Dendritic cell treated with granulocyte-macrophage colony-stimulating factor and Interleukin-4, amounts not matched to agents 40 ng/mL and 50 ng/mL, for 4 days (primary cell): ENCODE measurements at regions not wholly inside any gene's neighbourhood (a gene's known extent, or its start where the extent isn't known, plus 50 kb on each side); places are given as distances from the start of the nearest gene placed in this dataset.
A peak's percentile ranks its signal among the peaks of the same experiment; 100 is the strongest.
"Not testable (repeated sequence)": the region's sequence is repeated elsewhere in the genome, so short reads cannot be mapped to it uniquely, and the experiment has no call there.

ENCODE experiments used
- H3K27ac Mint-ChIP-seq: one replicate; pipeline ENCODE4 v1.8.0; 2022; ENCODE audit warnings: mild to moderate bottlenecking, mixed read lengths
- H3K27me3 Mint-ChIP-seq: one replicate; pipeline ENCODE4 v1.8.0; 2022; ENCODE audit warnings: mild to moderate bottlenecking, mixed read lengths
- H3K36me3 Mint-ChIP-seq: one replicate; pipeline ENCODE4 v1.8.0; 2022; ENCODE audit warnings: low read depth, mixed read lengths
- H3K4me1 Mint-ChIP-seq: one replicate; pipeline ENCODE4 v1.8.0; 2022; ENCODE audit warnings: low read depth, mixed read lengths
- H3K4me3 Mint-ChIP-seq: one replicate; pipeline ENCODE4 v1.8.0; 2022; ENCODE audit warnings: mild to moderate bottlenecking, moderate library complexity, mixed read lengths
- H3K9me3 Mint-ChIP-seq: one replicate; pipeline ENCODE4 v1.8.0; 2022; ENCODE audit warnings: mixed read lengths
- intact Hi-C: fragments of 100-400 bp; cut with micrococcal nuclease; formaldehyde crosslinking; loops from one replicate; pipeline ENCODE4 v1.15.0; 2022

DNA sequence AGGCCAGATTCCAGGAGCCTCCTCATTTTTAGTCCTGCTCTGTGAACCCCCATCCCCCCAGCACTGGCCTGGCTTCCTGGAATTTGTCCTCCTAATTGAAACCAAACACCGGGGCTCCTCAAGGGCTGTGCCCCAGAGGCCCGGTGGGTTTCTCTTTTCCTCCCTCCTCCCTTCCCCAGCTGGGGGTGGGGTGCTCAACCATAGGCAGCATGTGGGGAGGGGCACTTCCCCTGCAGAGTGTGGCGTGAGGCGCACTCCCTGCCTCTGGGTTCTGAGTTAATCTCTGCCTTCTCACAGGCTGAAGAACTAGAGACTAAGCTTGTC lies 67.5 kb upstream of the ACOT11 start:
- peaks cover 20% of the 10 kb centered on the region for H3K27me3 Mint-ChIP-seq
- peaks cover 72% of the 10 kb centered on the region for H3K4me1 Mint-ChIP-seq
- H3K4me3 Mint-ChIP-seq = no peak overlapping the region

GRCh38 chr1:54479841-54480524 lies 68.0 kb upstream of the ACOT11 start:
- Mint-ChIP-seq H3K27me3 (peaks cover 25% of the 10 kb centered on the region), H3K27ac (peak overlapping the region; percentile 79), H3K4me1 (peaks cover 72% of the 10 kb centered on the region), H3K4me3 (no peak overlapping the region), H3K36me3 (no peaks in the 10 kb centered on the region), H3K9me3 (no peaks in the 10 kb centered on the region)
- intact Hi-C loops = loop anchor here (10.0 kb wide), 1 partner anchor 255 kb away; no protein-coding TSS in a partner anchor

More for the DNA sequence above, 67.5 kb upstream of the ACOT11 start:
- Mint-ChIP-seq H3K9me3 (no peaks in the 10 kb centered on the region), H3K27ac (peak overlapping the region; percentile 79), H3K36me3 (no peaks in the 10 kb centered on the region)
- intact Hi-C loops = loop anchor here (10.0 kb wide), 1 partner anchor 256 kb away; no protein-coding TSS in a partner anchor

DNA sequence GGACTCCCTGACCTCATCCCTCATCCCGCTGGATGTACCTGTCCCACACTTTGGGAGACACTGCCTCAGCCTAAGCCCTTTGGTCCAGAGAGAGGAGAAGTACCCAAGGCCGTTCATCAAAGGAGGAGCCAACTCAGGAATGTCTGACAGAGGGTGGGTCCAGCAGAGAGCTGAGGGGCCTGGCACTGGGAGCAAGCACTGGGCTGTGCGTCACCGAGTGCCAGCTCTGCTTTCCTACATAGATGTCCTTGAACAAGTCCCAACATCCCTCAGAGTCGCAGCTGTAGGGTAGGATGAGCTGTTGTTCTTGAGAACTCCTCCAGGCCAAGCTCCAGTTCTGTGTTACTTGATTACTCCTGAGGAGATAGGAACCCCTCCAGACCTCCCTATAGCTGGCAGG lies 68.8 kb upstream of the ACOT11 start:
- intact Hi-C loops = no loop called here
- H3K4me3 Mint-ChIP-seq = no peak overlapping the region
- H3K9me3 Mint-ChIP-seq = no peaks in the 10 kb centered on the region
- no peaks in the 10 kb centered on the region for H3K36me3 Mint-ChIP-seq
- peak overlapping the region; percentile 79 for H3K27ac Mint-ChIP-seq
- H3K27me3 Mint-ChIP-seq = peaks cover 30% of the 10 kb centered on the region
- peaks cover 71% of the 10 kb centered on the region for H3K4me1 Mint-ChIP-seq

- Mint-ChIP-seq H3K4me3 (no peak overlapping the region), H3K27me3 (peaks cover 45% of the 10 kb centered on the region), H3K36me3 (no peaks in the 10 kb centered on the region), H3K9me3 (no peaks in the 10 kb centered on the region), H3K27ac (no peak overlapping the region), H3K4me1 (peaks cover 69% of the 10 kb centered on the region)
- intact Hi-C loops = no loop called here
Measured at GRCh38 chr1:54477153-54477561, 70.9 kb upstream of the ACOT11 start.

- intact Hi-C loops = no loop called here
- Mint-ChIP-seq H3K9me3 (no peaks in the 10 kb centered on the region), H3K4me3 (no peak overlapping the region), H3K27me3 (peaks cover 48% of the 10 kb centered on the region), H3K36me3 (no peaks in the 10 kb centered on the region), H3K27ac (no peak overlapping the region), H3K4me1 (peaks cover 64% of the 10 kb centered on the region)
Measured at GRCh38 chr1:54476530-54477109, 70.4 kb upstream of the SSBP3 start.

DNA sequence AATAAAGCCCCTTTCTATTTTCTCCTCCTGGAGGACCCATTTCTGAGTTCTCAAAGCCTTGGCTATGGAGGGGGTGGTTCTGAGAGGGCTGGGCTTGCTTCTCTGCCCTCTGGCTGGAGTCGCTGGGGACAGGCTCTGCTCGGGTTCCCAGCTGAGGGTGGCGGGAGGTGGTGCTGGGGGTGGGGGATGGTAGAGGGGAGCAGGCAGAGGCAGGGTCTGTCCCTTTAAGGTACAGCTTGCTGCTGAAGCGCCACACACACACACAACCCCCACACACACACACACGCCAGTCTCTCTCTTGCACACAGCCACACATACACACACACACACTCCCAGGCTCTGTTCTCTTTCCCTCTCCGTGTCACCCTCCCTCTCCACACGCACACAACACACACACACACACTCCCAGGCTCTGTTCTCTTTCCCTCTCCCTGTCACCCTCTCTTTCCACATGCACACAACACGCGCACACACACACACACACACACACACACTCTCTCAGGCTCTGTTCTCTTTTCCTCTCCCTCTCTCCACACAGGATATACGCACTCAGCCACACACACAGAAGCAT lies 69.8 kb upstream of the SSBP3 start:
- intact Hi-C loops = no loop called here
- H3K36me3 Mint-ChIP-seq = no peaks in the 10 kb centered on the region
- peaks cover 58% of the 10 kb centered on the region for H3K4me1 Mint-ChIP-seq
- no peaks in the 10 kb centered on the region for H3K9me3 Mint-ChIP-seq
- H3K27ac Mint-ChIP-seq = no peak overlapping the region
- H3K27me3 Mint-ChIP-seq = peaks cover 48% of the 10 kb centered on the region
- no peak overlapping the region for H3K4me3 Mint-ChIP-seq

DNA sequence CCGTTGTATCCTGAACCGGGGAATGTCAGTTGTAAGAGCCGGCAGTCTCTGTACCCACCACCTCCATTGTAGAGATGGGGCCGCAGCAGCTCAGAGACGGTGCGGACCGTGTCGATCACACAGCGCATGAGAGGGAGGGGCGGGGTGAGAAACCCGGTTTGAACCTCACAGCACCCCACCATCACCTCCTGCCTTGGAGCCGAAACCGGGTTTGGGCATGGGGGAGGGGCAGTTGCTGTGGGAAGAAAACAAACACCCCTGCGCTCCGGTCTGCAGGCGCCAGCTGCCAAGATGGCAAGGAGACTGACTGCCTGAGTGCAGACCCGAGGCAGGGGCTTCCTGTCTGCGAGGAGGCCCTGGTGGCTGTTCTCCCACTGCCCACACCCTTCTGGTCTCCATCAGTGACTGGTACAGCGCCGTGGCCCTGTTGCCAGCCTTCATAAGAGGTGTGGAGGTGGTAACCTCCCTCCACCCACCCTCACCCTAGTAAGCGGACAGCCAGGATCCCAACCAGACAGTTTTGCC lies 69.2 kb upstream of the SSBP3 start:
- Mint-ChIP-seq H3K27me3 (peaks cover 48% of the 10 kb centered on the region), H3K4me3 (no peak overlapping the region), H3K4me1 (peaks cover 52% of the 10 kb centered on the region), H3K36me3 (no peaks in the 10 kb centered on the region), H3K27ac (no peak overlapping the region), H3K9me3 (no peaks in the 10 kb centered on the region)
- intact Hi-C loops = no loop called here

DNA sequence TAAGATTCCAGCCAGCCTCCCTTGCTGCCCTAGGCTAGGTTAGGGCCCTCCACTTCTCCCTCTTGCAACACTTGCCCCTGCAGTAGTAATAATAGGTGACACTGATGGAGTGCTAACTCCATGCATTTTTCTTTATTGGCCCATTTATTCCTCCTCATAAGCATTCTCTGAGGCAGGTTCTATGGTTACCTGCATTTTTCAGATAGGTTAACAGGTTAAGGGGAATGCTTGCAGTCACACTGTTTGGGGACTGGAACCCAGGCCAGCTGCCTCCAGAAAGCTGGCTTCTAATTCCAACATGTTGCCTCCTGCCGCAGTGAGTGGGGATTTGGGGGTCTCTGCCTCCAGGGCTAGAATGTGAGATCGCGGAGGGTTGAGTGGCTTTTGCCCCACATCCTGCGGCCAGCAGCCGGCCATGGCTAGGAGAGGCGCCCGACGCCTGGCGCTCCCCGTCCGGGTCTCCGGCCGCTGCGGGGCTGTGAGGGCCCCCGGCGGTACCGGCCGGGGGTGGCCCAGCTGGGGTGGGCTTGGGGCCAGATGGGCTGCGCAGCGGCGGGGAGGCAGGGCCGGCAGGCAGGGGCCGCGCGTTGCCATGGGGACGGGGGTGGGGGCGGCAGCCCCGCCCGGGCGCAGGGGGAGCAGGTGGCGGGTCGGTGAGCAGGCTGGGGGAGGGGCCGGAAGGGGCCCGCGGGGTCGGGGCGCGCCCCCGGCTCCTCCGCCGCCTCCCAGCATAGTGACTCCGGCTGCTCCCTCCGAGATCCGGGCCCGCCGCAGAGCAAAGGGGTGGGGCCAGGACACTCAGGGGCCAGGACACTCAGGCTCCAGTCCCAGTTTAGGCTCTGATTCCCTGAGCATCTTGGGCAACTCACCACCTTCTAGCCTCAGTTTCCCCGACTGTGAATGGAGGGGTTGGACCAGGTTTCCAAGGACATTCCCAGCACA lies 68.4 kb upstream of the SSBP3 start:
- Mint-ChIP-seq H3K9me3 (no peaks in the 10 kb centered on the region), H3K27me3 (peaks cover 46% of the 10 kb centered on the region), H3K4me1 (peaks cover 43% of the 10 kb centered on the region), H3K27ac (no peak overlapping the region), H3K36me3 (no peaks in the 10 kb centered on the region), H3K4me3 (peak overlapping the region; percentile 60)
- intact Hi-C loops = no loop called here

GRCh38 chr1:54471588-54471987 lies 65.4 kb upstream of the SSBP3 start:
- intact Hi-C loops = no loop called here
- Mint-ChIP-seq H3K9me3 (no peaks in the 10 kb centered on the region), H3K4me1 (peaks cover 24% of the 10 kb centered on the region), H3K27me3 (peaks cover 41% of the 10 kb centered on the region), H3K36me3 (no peaks in the 10 kb centered on the region), H3K27ac (no peak overlapping the region), H3K4me3 (no peak overlapping the region)

- peaks cover 19% of the 10 kb centered on the region for H3K4me1 Mint-ChIP-seq
- H3K4me3 Mint-ChIP-seq, intact Hi-C loops, H3K27ac Mint-ChIP-seq, H3K36me3 Mint-ChIP-seq, H3K9me3 Mint-ChIP-seq: not testable (repeated sequence)
- peaks cover 22% of the 10 kb centered on the region for H3K27me3 Mint-ChIP-seq
Measured at GRCh38 chr1:54469444-54469843, 63.2 kb upstream of the SSBP3 start.

- H3K27ac Mint-ChIP-seq, H3K4me3 Mint-ChIP-seq, H3K36me3 Mint-ChIP-seq, H3K9me3 Mint-ChIP-seq, intact Hi-C loops: not testable (repeated sequence)
- H3K4me1 Mint-ChIP-seq = peaks cover 23% of the 10 kb centered on the region
- peaks cover 12% of the 10 kb centered on the region for H3K27me3 Mint-ChIP-seq
Measured at GRCh38 chr1:54468288-54469084, 62.3 kb upstream of the SSBP3 start.

DNA sequence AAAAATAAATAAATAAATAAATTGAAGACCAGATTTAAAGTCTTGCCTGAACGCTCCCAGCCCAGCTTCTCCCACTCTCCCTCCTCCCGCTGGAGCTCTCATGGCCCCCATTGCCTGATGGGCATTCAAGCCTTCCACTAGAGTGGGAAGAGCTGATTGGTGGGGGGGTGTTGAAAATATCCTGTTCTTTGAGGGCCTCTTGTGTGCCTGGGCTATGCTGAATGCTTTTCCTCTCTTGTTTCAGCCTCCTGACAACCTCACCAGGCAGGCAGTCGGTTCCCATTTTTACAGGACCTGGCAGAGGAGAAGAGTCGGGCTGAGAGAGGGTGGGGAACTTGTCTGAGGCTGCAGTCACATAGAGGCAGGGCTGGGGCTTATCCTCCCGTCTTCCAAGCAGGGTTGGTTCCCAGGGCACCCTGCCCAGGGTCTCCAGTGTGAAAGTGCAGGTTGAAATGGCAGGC lies 59.2 kb upstream of the SSBP3 start:
- intact Hi-C loops = no loop called here
- H3K27me3 Mint-ChIP-seq = no peaks in the 10 kb centered on the region
- no peaks in the 10 kb centered on the region for H3K9me3 Mint-ChIP-seq
- peak overlapping the region; percentile 76 for H3K27ac Mint-ChIP-seq
- H3K36me3 Mint-ChIP-seq = no peaks in the 10 kb centered on the region
- no peak overlapping the region for H3K4me3 Mint-ChIP-seq
- H3K4me1 Mint-ChIP-seq = peaks cover 51% of the 10 kb centered on the region

GRCh38 chr1:54464477-54465146 lies 58.4 kb upstream of the SSBP3 start:
- Mint-ChIP-seq H3K27me3 (no peaks in the 10 kb centered on the region), H3K27ac (peak overlapping the region; percentile 76), H3K4me1 (peaks cover 51% of the 10 kb centered on the region), H3K4me3 (no peak overlapping the region), H3K36me3 (no peaks in the 10 kb centered on the region), H3K9me3 (no peaks in the 10 kb centered on the region)
- intact Hi-C loops = no loop called here
